ENCODE measurements at regions not wholly inside any gene's neighbourhood (a gene's known extent, or its start where the extent isn't known, plus 50 kb on each side); places are given as distances from the start of the nearest gene placed in this dataset.

DNA sequence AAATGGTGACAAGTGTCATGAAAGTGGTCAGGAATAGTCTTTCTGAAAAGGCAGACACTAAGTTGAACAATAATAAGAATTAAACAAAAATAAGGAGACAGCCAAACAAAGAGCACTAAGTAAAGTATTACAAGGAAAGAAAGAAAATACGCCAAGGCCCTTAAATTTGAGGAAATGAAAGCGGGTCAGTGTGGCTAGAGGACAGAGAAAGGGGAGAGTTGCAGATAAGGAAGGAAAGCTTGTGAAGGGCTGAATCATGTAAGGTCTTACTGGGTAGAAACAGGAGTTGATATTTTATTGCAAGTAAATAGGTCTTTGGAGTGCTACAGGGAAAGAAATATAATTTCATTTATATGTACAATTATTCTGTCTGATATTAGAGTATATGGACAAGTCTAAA lies 732.1 kb downstream of the EPHA7 start:
- no peak overlapping the region for H3K9ac ChIP-seq (ENCODE audit: low read length)
- TF ChIP-seq POLR2AphosphoS5 (IDR thresholded peaks at IDR 0.05): no peak
- TF ChIP-seq RAD21 (conservative IDR thresholded peaks at IDR 0.05): no peak
- TF ChIP-seq TAF1 (IDR thresholded peaks at IDR 0.05; ENCODE audit: low read depth): no peak
- no peak for TF ChIP-seq CTCF (IDR thresholded peaks at IDR 0.05; ENCODE audit: poor library complexity, severe bottlenecking)
- TF ChIP-seq EZH2 (IDR thresholded peaks at IDR 0.05; ENCODE audit: borderline replicate concordance, insufficient read depth, low read length, poor library complexity, severe bottlenecking): no peak
- TF ChIP-seq, protein P1, sequence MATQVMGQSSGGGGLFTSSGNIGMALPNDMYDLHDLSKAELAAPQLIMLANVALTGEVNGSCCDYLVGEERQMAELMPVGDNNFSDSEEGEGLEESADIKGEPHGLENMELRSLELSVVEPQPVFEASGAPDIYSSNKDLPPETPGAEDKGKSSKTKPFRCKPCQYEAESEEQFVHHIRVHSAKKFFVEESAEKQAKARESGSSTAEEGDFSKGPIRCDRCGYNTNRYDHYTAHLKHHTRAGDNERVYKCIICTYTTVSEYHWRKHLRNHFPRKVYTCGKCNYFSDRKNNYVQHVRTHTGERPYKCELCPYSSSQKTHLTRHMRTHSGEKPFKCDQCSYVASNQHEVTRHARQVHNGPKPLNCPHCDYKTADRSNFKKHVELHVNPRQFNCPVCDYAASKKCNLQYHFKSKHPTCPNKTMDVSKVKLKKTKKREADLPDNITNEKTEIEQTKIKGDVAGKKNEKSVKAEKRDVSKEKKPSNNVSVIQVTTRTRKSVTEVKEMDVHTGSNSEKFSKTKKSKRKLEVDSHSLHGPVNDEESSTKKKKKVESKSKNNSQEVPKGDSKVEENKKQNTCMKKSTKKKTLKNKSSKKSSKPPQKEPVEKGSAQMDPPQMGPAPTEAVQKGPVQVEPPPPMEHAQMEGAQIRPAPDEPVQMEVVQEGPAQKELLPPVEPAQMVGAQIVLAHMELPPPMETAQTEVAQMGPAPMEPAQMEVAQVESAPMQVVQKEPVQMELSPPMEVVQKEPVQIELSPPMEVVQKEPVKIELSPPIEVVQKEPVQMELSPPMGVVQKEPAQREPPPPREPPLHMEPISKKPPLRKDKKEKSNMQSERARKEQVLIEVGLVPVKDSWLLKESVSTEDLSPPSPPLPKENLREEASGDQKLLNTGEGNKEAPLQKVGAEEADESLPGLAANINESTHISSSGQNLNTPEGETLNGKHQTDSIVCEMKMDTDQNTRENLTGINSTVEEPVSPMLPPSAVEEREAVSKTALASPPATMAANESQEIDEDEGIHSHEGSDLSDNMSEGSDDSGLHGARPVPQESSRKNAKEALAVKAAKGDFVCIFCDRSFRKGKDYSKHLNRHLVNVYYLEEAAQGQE (IDR thresholded peaks at IDR 0.05; ENCODE audit: borderline replicate concordance): no peak
- TF ChIP-seq EP300 (conservative IDR thresholded peaks at IDR 0.05; ENCODE audit: poor library complexity, severe bottlenecking): no peak
- no peak for TF ChIP-seq MXI1 (conservative IDR thresholded peaks at IDR 0.05; ENCODE audit: poor library complexity, severe bottlenecking)
- no peak for TF ChIP-seq SMC3 (conservative IDR thresholded peaks at IDR 0.05; ENCODE audit: poor library complexity)
- no peak overlapping the region for H3K27ac ChIP-seq (ENCODE audit: low read length)
- H3K9me2 ChIP-seq (ENCODE audit: insufficient read depth, low read length): no peaks in the 10 kb centered on the region
- no peaks in the 10 kb centered on the region for H3K79me2 ChIP-seq (replicated peaks; ENCODE audit: insufficient read depth, low read length)
- no peaks in the 10 kb centered on the region for H3K9me3 ChIP-seq (ENCODE audit: low read length)
- H3F3A ChIP-seq (ENCODE audit: insufficient read depth, low read length, poor library complexity, severe bottlenecking): no peaks in the 10 kb centered on the region
- H4K20me1 ChIP-seq (ENCODE audit: insufficient read depth): no peaks in the 10 kb centered on the region
- no peak overlapping the region for H3K4me2 ChIP-seq (ENCODE audit: low read length)
- no peak overlapping the region for H3K4me3 ChIP-seq (ENCODE audit: low read length)
- peaks cover 6% of the 10 kb centered on the region for H3K27me3 ChIP-seq (ENCODE audit: insufficient read depth, low read depth, low read length)
- no peak overlapping the region for H2AFZ ChIP-seq (ENCODE audit: low read depth, low read length)
- H3K36me3 ChIP-seq (ENCODE audit: insufficient read depth, low read length): no peaks in the 10 kb centered on the region

DNA sequence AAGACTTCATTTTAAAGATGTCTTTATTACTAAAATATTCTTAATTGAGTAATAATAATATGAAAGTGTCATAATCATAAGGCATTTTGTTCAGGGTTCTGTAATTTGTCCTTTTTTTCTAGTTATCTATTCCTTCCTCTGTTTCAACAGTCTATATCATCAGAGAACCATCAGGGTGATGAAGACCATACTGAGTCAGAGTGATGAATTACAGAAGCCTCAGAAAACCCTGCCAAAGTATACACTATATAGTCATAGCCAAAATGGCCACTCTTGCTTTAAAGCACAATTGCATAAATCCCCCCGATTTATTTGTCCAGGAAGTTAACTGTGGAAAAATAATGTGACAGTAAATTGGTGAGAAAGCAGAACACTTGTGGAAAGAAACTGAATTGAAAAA lies 735.0 kb downstream of the EPHA7 start:
- Histone ChIP-seq H4K20me1 (ENCODE audit: insufficient read depth) (no peaks in the 10 kb centered on the region), H3K27ac (ENCODE audit: low read length) (no peak overlapping the region), H3K9me3 (ENCODE audit: low read length) (no peaks in the 10 kb centered on the region), H3K27me3 (ENCODE audit: insufficient read depth, low read depth, low read length) (peaks cover 6% of the 10 kb centered on the region), H2AFZ (ENCODE audit: low read depth, low read length) (no peak overlapping the region), H3K4me2 (ENCODE audit: low read length) (no peak overlapping the region), H3K36me3 (ENCODE audit: insufficient read depth, low read length) (no peaks in the 10 kb centered on the region), H3K9me2 (ENCODE audit: insufficient read depth, low read length) (no peaks in the 10 kb centered on the region), H3K79me2 (replicated peaks; ENCODE audit: insufficient read depth, low read length) (no peaks in the 10 kb centered on the region), H3K9ac (ENCODE audit: low read length) (no peak overlapping the region), H3F3A (ENCODE audit: insufficient read depth, low read length, poor library complexity, severe bottlenecking) (no peaks in the 10 kb centered on the region), H3K4me3 (ENCODE audit: low read length) (no peak overlapping the region)
- TF ChIP-seq MXI1 (conservative IDR thresholded peaks at IDR 0.05; ENCODE audit: poor library complexity, severe bottlenecking) (no peak), SMC3 (conservative IDR thresholded peaks at IDR 0.05; ENCODE audit: poor library complexity) (no peak), EZH2 (IDR thresholded peaks at IDR 0.05; ENCODE audit: borderline replicate concordance, insufficient read depth, low read length, poor library complexity, severe bottlenecking) (no peak), RAD21 (conservative IDR thresholded peaks at IDR 0.05) (no peak), EP300 (conservative IDR thresholded peaks at IDR 0.05; ENCODE audit: poor library complexity, severe bottlenecking) (no peak), POLR2AphosphoS5 (IDR thresholded peaks at IDR 0.05) (no peak), CTCF (IDR thresholded peaks at IDR 0.05; ENCODE audit: poor library complexity, severe bottlenecking) (no peak), TAF1 (IDR thresholded peaks at IDR 0.05; ENCODE audit: low read depth) (no peak)
- TF ChIP-seq, protein P1 (IDR thresholded peaks at IDR 0.05; ENCODE audit: borderline replicate concordance): no peak
